Stomach (tissue), 8 donors: ENCODE measurements at regions not wholly inside any gene's neighbourhood (a gene's known extent, or its start where the extent isn't known, plus 50 kb on each side); places are given as distances from the start of the nearest gene placed in this dataset.

Experiments used
- DNase-seq, 2 donors: peaks; one replicate each; pipeline versions ENCODE4 v3.0.0 to v3.0.0-alpha.2; 2013 to 2019
- H3K27ac ChIP-seq, 5 donors: fragments of 200-600 bp in 4 of 5; sonication (generic) in 4 of 5; one replicate each; pipeline ENCODE4 v1.5.1; 2013 to 2019; ENCODE audit warnings: mild to moderate bottlenecking in 1 of 5, moderate library complexity in 1 of 5
- H3K27me3 ChIP-seq, 3 donors: fragments of 200-600 bp; sonication (generic); one replicate each; pipeline ENCODE4 v1.5.1; 2017 to 2019; ENCODE audit warnings: mixed run types in 1 of 3
- H3K36me3 ChIP-seq, 4 donors: fragments of 200-600 bp; sonication (generic); 1 replicate in 3 of 4; 2 replicates in 1 of 4; pipeline ENCODE4 v1.5.1; 2016 to 2019
- H3K4me1 ChIP-seq, 4 donors: fragments of 200-600 bp; sonication (generic); one replicate each; pipeline ENCODE4 v1.5.1; 2016 to 2019
- H3K4me3 ChIP-seq, 4 donors: fragments of 200-600 bp; sonication (generic) in 3 of 4; one replicate each; pipeline ENCODE4 v1.5.1; 2016 to 2019; ENCODE audit warnings: mild to moderate bottlenecking in 1 of 4
- H3K9me3 ChIP-seq, 4 donors: fragments of 200-600 bp; sonication (generic); one replicate each; pipeline ENCODE4 v1.5.1; 2016 to 2019
- EP300 ChIP-seq: sonication (generic); formaldehyde crosslinking; IDR thresholded peaks from one replicate; pipeline ENCODE4 v1.6.1; 2017; ENCODE audit warnings: antibody characterized with exemption
- POLR2A ChIP-seq, 4 donors: fragments of 450-650 bp; IDR thresholded peaks; one replicate each; pipeline ENCODE4 v1.6.1; 2016; ENCODE audit warnings: antibody characterized with exemption in 4 of 4, control low read depth in 2 of 4, mild to moderate bottlenecking in 1 of 4, moderate library complexity in 1 of 4
- POLR2AphosphoS5 ChIP-seq, 3 donors: sonication (generic); formaldehyde crosslinking; IDR thresholded peaks; one replicate each; pipeline ENCODE4 v1.6.1; 2016; ENCODE audit warnings: antibody characterized with exemption in 3 of 3
- WGBS, 5 donors: extraction: QIAGEN DNeasy Blood & Tissue Kit in 3 of 5; methylation state at CpG; one replicate each; pipeline versions ENCODE4 v1.1.5 to v1.1.7; 2013 to 2018; 5-methylcytosine and 5-hydroxymethylcytosine counted together
- intact Hi-C: fragments of 100-400 bp; cut with DNase I; formaldehyde crosslinking; loops from one replicate; pipeline ENCODE4 v1.15.1; 2023; ENCODE audit warnings: low total_unique reads
- TF ChIP-seq, protein P1 (sequence below), 7 experiments: fragments of 450-650 bp in 4 of 7; fragments of 200-600 bp in 3 of 7; sonication (generic) in 3 of 7; IDR thresholded peaks; one replicate each; pipeline ENCODE4 v1.5.1; 2016 to 2019; ENCODE audit warnings: antibody characterized with exemption in 7 of 7, control low read depth in 2 of 7, mild to moderate bottlenecking in 1 of 7
- donor health status: healthy with polysubstance abuse.
- donor health status: Bipolar disorder and iron deficiency.
- donor health status: healthy.

DNA sequence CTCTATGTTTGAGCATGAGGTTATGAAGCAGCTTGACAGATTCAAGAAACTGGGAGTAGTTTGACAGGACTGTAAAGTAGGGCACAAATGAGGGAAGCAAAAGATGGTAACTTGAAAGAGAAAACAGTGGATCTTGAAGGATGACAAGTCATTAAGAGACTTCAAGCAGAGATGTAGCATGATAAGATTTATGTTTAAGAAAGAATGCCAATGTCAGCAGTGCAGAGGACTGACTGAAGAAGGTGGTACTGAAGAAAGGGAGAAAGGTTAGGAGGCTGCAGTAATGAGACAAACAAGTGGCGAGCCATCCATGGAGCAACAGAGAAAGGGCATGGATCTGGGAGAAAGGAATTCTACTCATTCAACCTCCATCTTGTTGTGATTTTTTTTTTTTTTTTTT, 120.2 kb upstream of the RAP1B start:
- DNase-seq, result no peak
- intact Hi-C loops, result no loop called here
- 87 to 100% (median 94%) methylated on average over 1 of the region's 1 CpG for WGBS, 5 donors

GRCh38 chr12:68491204-68491960, 119.3 kb upstream of the RAP1B start:
- DNase-seq, result no peak
- WGBS, 5 donors, result 84 to 88% (median 85%) methylated on average over 8 of the region's 8 CpGs
- intact Hi-C loops, result no loop called here
- Histone ChIP-seq H3K4me1 (peaks cover 0 to 10% (median 0%) of the 10 kb centered on the region in 4 donors), H3K9me3 (no peaks in the 10 kb centered on the region), H3K27ac (no peak overlapping the region), H3K4me3 (no peak overlapping the region), H3K27me3 (no peaks in the 10 kb centered on the region), H3K36me3 (no peaks in the 10 kb centered on the region)
- no peak for TF ChIP-seq POLR2A (IDR thresholded peaks at IDR 0.05)
- TF ChIP-seq, protein P1, sequence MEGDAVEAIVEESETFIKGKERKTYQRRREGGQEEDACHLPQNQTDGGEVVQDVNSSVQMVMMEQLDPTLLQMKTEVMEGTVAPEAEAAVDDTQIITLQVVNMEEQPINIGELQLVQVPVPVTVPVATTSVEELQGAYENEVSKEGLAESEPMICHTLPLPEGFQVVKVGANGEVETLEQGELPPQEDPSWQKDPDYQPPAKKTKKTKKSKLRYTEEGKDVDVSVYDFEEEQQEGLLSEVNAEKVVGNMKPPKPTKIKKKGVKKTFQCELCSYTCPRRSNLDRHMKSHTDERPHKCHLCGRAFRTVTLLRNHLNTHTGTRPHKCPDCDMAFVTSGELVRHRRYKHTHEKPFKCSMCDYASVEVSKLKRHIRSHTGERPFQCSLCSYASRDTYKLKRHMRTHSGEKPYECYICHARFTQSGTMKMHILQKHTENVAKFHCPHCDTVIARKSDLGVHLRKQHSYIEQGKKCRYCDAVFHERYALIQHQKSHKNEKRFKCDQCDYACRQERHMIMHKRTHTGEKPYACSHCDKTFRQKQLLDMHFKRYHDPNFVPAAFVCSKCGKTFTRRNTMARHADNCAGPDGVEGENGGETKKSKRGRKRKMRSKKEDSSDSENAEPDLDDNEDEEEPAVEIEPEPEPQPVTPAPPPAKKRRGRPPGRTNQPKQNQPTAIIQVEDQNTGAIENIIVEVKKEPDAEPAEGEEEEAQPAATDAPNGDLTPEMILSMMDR (IDR thresholded peaks at IDR 0.05), result no peak
- TF ChIP-seq POLR2AphosphoS5 (IDR thresholded peaks at IDR 0.05), result no peak
- TF ChIP-seq EP300, result no peak

More for the DNA sequence above, 120.2 kb upstream of the RAP1B start:
- no peaks in the 10 kb centered on the region for H3K36me3 ChIP-seq
- peaks cover 0 to 4% (median 0%) of the 10 kb centered on the region in 4 donors for H3K4me1 ChIP-seq
- no peaks in the 10 kb centered on the region for H3K9me3 ChIP-seq
- H3K27me3 ChIP-seq, result no peaks in the 10 kb centered on the region
- no peak overlapping the region for H3K27ac ChIP-seq
- no peak for TF ChIP-seq EP300
- TF ChIP-seq, protein P1 (IDR thresholded peaks at IDR 0.05), result no peak
- no peak for TF ChIP-seq POLR2AphosphoS5 (IDR thresholded peaks at IDR 0.05)
- TF ChIP-seq POLR2A (IDR thresholded peaks at IDR 0.05), result no peak
- H3K4me3 ChIP-seq, result no peak overlapping the region

GRCh38 chr12:68495336-68496070, 115.2 kb upstream of the RAP1B start:
- Histone ChIP-seq H3K27ac (peak overlapping the region in 2 of 5 donors; percentile 14 to 26), H3K4me3 (no peak overlapping the region), H3K9me3 (no peaks in the 10 kb centered on the region), H3K36me3 (no peaks in the 10 kb centered on the region), H3K4me1 (peaks cover 0 to 18% (median 0%) of the 10 kb centered on the region in 4 donors), H3K27me3 (no peaks in the 10 kb centered on the region)
- TF ChIP-seq POLR2AphosphoS5 (IDR thresholded peaks at IDR 0.05) (peak in 1 of 3 donors; percentile 82), EP300 (no peak)
- WGBS, 5 donors, result 64 to 78% (median 74%) methylated on average over 3 of the region's 3 CpGs
- intact Hi-C loops, result no loop called here
- DNase-seq, result peak in 1 of 2 donors; percentile 47

DNA sequence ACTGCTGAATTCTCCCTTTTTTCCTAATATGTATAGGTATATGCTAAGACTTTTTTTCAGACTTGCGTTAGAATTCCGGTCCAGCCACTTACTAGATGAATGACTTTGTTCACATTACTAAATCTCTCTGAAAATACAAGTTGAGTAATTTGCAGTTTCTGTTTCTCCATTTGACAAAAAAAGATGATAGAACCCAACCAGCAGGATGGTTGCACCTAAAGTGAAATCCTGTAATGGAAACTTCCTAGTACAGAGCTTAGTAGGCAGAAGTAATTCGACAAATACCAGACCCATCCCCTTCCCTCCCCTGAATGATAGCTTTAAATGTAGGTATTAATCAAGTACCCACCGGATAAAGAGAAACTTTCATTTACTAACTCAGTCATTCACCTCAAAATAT, 113.6 kb upstream of the RAP1B start:
- 72 to 90% (median 79%) methylated on average over 4 of the region's 4 CpGs for WGBS, 5 donors
- Histone ChIP-seq H3K9me3 (no peaks in the 10 kb centered on the region), H3K27me3 (no peaks in the 10 kb centered on the region), H3K36me3 (no peaks in the 10 kb centered on the region), H3K4me3 (no peak overlapping the region), H3K27ac (peak overlapping the region in 1 of 5 donors; percentile 4), H3K4me1 (peaks cover 0 to 18% (median 0%) of the 10 kb centered on the region in 4 donors)
- intact Hi-C loops, result no loop called here
- TF ChIP-seq POLR2A (IDR thresholded peaks at IDR 0.05), result no peak
- TF ChIP-seq EP300, result no peak
- no peak for TF ChIP-seq POLR2AphosphoS5 (IDR thresholded peaks at IDR 0.05)
- TF ChIP-seq, protein P1 (IDR thresholded peaks at IDR 0.05), result no peak
- no peak for DNase-seq
